Right atrium auricular region (tissue), 2 donors: ENCODE measurements at regions not wholly inside any gene's neighbourhood (a gene's known extent, or its start where the extent isn't known, plus 50 kb on each side); places are given as distances from the start of the nearest gene placed in this dataset.

Source experiments
- DNase-seq: peaks from one replicate; pipeline ENCODE4 v3.0.0-alpha.2; 2019; ENCODE audit warnings: low spot score
- H3K27ac ChIP-seq, 2 donors: fragments of 200-600 bp; sonication (generic); 1 replicate in 1 of 2; 2 replicates in 1 of 2; pipeline ENCODE4 v1.5.1; 2016 to 2019
- H3K27me3 ChIP-seq, 2 donors: fragments of 200-600 bp; sonication (generic); one replicate each; pipeline versions ENCODE4 v1.5.1 to v1.6.0; 2017 to 2019
- H3K36me3 ChIP-seq: fragments of 200-600 bp; sonication (generic); one replicate; pipeline ENCODE4 v1.5.1; 2016
- H3K4me1 ChIP-seq, 2 donors: fragments of 200-600 bp; sonication (generic); one replicate each; pipeline versions ENCODE4 v1.5.1 to v1.6.0; 2017 to 2019
- H3K4me3 ChIP-seq, 2 donors: fragments of 200-600 bp; sonication (generic); 1 replicate in 1 of 2; 2 replicates in 1 of 2; pipeline ENCODE4 v1.5.1; 2017 to 2019; ENCODE audit warnings: mild to moderate bottlenecking in 1 of 2, moderate library complexity in 1 of 2
- H3K9me3 ChIP-seq, 2 donors: fragments of 200-600 bp; sonication (generic); one replicate each; pipeline ENCODE4 v1.5.1; 2019
- TF ChIP-seq, protein P1 (sequence below), 2 donors: fragments of 200-600 bp; sonication (generic); IDR thresholded peaks; one replicate each; pipeline ENCODE4 v1.5.1; 2019; ENCODE audit warnings: antibody characterized with exemption in 2 of 2

DNA sequence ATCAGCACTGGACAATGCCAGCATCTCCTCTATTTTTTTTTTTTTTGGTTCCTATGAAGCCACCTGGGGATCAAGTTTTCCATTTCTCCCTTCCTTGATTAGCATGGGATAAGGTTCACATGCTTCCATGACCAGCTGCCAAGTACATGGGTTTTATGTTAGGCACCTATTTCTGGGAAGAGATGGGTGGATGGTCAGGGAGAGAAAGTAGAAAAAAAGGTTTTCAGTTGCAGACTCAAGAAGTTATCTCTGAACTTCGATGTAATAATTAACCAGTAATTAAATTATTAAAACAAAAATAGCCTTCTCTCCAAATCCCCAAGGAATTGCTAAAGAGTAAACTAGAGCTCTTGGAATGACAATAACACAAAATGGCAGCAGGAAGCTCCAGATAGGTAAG is 164.9 kb upstream of the MAF start:
- no peaks in the 10 kb centered on the region for H3K27me3 ChIP-seq
- H3K36me3 ChIP-seq, result no peaks in the 10 kb centered on the region
- no peak overlapping the region for H3K4me3 ChIP-seq
- H3K27ac ChIP-seq, result no peak overlapping the region
- TF ChIP-seq, protein P1, sequence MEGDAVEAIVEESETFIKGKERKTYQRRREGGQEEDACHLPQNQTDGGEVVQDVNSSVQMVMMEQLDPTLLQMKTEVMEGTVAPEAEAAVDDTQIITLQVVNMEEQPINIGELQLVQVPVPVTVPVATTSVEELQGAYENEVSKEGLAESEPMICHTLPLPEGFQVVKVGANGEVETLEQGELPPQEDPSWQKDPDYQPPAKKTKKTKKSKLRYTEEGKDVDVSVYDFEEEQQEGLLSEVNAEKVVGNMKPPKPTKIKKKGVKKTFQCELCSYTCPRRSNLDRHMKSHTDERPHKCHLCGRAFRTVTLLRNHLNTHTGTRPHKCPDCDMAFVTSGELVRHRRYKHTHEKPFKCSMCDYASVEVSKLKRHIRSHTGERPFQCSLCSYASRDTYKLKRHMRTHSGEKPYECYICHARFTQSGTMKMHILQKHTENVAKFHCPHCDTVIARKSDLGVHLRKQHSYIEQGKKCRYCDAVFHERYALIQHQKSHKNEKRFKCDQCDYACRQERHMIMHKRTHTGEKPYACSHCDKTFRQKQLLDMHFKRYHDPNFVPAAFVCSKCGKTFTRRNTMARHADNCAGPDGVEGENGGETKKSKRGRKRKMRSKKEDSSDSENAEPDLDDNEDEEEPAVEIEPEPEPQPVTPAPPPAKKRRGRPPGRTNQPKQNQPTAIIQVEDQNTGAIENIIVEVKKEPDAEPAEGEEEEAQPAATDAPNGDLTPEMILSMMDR (IDR thresholded peaks at IDR 0.05), result no peak
- peaks cover 0 to 20% of the 10 kb centered on the region in 2 donors for H3K4me1 ChIP-seq
- H3K9me3 ChIP-seq, result no peaks in the 10 kb centered on the region
- DNase-seq, result no peak

DNA sequence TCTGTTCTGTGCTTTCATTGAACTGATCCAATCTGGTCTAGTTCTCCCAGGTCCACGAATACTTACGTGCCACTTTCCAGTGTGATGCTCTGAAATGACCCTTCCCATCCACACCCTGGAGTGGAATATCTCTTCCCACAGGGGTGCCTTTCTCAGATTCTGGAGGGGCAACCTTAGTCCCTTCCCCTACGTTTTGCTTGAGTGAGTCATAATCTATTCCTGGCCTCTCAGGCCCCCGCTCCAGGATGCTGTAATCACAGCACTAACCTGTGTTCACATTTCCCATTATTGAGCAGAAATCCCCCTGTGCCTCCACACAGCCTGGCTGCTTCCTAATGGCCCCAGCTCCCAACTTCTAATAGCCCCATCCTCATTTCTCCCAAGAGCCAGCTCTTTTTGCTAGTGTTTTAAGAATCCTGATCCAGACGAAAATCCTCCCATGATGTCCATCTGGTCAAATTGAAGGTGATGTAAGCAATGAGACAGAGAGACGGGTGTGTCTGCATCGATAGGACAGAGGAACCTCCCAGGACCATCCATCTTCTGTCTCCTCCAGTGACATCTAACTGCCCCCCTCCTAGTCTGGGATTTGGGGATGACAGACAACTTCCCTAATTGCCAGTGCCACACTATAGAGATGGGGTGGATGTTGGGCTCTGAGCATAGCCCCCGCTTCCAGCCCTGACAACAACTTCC is 164.0 kb upstream of the MAF start:
- Histone ChIP-seq H3K9me3 (no peaks in the 10 kb centered on the region), H3K4me1 (peaks cover 0 to 14% of the 10 kb centered on the region in 2 donors), H3K36me3 (no peaks in the 10 kb centered on the region), H3K27ac (no peak overlapping the region), H3K4me3 (no peak overlapping the region), H3K27me3 (no peaks in the 10 kb centered on the region)
- TF ChIP-seq, protein P1 (IDR thresholded peaks at IDR 0.05), result no peak
- no peak for DNase-seq

DNA sequence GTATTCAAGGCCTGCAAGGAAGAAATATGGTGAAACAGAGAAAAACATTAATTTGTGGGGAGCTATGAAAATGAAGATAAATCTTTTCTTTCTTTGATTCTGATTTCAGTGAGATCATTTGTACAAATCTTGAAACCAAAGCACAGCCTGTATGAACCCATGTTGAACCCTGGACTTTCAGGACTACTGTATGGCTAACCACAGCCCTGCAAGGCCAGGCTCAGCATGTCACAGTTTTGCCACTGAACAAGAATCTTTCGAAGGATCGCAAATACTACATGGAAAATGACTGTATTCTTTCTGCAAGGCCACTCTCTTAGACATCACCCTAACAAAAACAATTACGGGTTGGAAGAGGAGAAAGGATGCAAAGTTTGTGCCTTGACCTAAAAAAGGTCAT is 161.7 kb upstream of the MAF start:
- TF ChIP-seq, protein P1 (IDR thresholded peaks at IDR 0.05), result no peak
- Histone ChIP-seq H3K4me1 (no peaks in the 10 kb centered on the region), H3K27me3 (no peaks in the 10 kb centered on the region), H3K36me3 (no peaks in the 10 kb centered on the region), H3K9me3 (no peaks in the 10 kb centered on the region), H3K27ac (no peak overlapping the region), H3K4me3 (no peak overlapping the region)
- DNase-seq, result no peak

DNA sequence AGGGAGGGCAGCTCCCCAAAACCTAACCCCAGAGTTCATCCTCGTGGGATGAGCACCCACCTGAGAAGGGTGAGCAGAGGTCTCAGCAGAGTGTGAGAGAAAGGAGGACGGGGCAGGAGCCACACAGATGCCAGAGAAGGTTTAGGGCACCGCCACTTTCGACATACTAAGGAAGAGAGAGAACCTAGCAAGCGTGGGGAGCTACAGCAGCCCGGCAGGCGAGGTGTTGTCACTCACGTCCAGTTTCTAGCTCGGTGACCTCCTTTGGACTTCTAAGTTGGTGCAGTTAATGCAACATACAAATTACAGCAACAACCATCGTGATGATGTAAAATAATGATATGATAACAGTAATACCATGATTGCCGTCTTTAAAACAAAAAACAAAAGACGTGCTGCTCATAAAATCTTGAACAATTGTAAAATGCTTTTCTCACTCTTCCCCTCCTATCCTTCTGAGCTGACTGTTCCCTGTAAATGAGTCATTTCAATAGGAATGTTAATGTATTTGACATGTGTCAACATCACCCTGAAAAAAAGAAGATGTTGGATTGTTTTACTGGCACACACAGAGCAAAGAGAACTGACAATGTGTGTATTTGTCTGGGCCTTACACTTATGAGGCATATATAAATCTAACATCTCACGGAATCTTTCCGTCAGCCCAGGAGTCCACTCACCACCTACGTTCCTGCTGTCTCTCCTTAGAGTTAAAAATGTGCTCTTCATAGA is 158.2 kb upstream of the MAF start:
- Histone ChIP-seq H3K4me3 (no peak overlapping the region), H3K4me1 (peaks cover 0 to 12% of the 10 kb centered on the region in 2 donors), H3K27me3 (no peaks in the 10 kb centered on the region), H3K9me3 (no peaks in the 10 kb centered on the region), H3K27ac (no peak overlapping the region), H3K36me3 (no peaks in the 10 kb centered on the region)
- DNase-seq, result no peak
- TF ChIP-seq, protein P1 (IDR thresholded peaks at IDR 0.05), result no peak

DNA sequence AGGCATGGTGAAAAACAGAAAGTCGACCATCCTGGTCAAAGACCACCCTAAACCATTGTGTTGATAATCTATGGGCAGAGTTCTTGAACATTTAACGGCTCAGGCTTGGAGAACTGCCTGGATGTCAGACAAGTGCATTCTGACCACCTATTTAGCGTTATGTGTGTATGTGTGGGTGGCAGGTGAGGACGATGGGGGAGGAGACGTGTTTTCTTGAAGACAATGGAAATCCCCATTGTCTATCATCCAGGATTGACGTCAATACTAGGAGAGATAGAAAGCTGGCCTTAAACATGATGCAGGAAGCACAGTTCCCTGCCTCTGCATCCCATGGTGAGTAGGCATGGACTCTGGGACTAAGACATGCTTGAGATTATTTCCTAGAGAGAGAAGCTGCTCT is 157.4 kb upstream of the MAF start:
- Histone ChIP-seq H3K9me3 (no peaks in the 10 kb centered on the region), H3K36me3 (no peaks in the 10 kb centered on the region), H3K27ac (no peak overlapping the region), H3K4me3 (no peak overlapping the region), H3K27me3 (no peaks in the 10 kb centered on the region), H3K4me1 (peaks cover 0 to 12% of the 10 kb centered on the region in 2 donors)
- TF ChIP-seq, protein P1 (IDR thresholded peaks at IDR 0.05), result no peak
- DNase-seq, result no peak
